NOMO-1 (cell line): ENCODE measurements at regions not wholly inside any gene's neighbourhood (a gene's known extent, or its start where the extent isn't known, plus 50 kb on each side); places are given as distances from the start of the nearest gene placed in this dataset.
"Not testable (repeated sequence)": the region's sequence is repeated elsewhere in the genome, so short reads cannot be mapped to it uniquely, and the experiment has no call there.

Experiments
- DNase-seq, 2 experiments: peaks; one replicate each; lab custom pipeline; 2025; ENCODE audit not compliant: unreplicated experiment in 2 of 2; lab: John Stamatoyannopoulos, UW

GRCh38 chr5:125422342-125422741, 675.9 kb upstream of the ZNF608 start:
- no peak for DNase-seq

GRCh38 chr5:125424402-125425141, 678.1 kb upstream of the ZNF608 start:
- no peak for DNase-seq

GRCh38 chr5:125429498-125429897, 683.1 kb upstream of the ZNF608 start:
- DNase-seq = no peak

GRCh38 chr5:125433457-125433856, 687.0 kb upstream of the ZNF608 start:
- DNase-seq = no peak

GRCh38 chr5:125439243-125439642, 692.8 kb upstream of the ZNF608 start:
- DNase-seq = no peak

GRCh38 chr5:125440905-125441304, 694.5 kb upstream of the ZNF608 start:
- DNase-seq = no peak

GRCh38 chr5:125446986-125447385, 700.5 kb upstream of the ZNF608 start:
- DNase-seq = no peak

- no peak for DNase-seq
Measured at GRCh38 chr5:125450771-125451170, 704.3 kb upstream of the ZNF608 start.

GRCh38 chr5:125451622-125452021, 705.2 kb upstream of the ZNF608 start:
- no peak for DNase-seq

GRCh38 chr5:125452991-125453390, 706.6 kb upstream of the ZNF608 start:
- DNase-seq = no peak

- DNase-seq = no peak
Measured at GRCh38 chr5:125455041-125455440, 708.6 kb upstream of the ZNF608 start.

- DNase-seq = not testable (repeated sequence)
Measured at GRCh38 chr5:125456005-125456404, 709.6 kb upstream of the ZNF608 start.

GRCh38 chr5:125457617-125458016, 711.2 kb upstream of the ZNF608 start:
- DNase-seq = no peak

- DNase-seq = not testable (repeated sequence)
Measured at GRCh38 chr5:125458949-125459348, 712.5 kb upstream of the ZNF608 start.

GRCh38 chr5:125461641-125462072, 715.2 kb upstream of the ZNF608 start:
- DNase-seq = peak in 1 of 2 experiments; percentile 3

- DNase-seq = no peak
Measured at GRCh38 chr5:125463466-125464092, 717.1 kb upstream of the ZNF608 start.

- no peak for DNase-seq
Measured at GRCh38 chr5:125464847-125465432, 718.5 kb upstream of the ZNF608 start.

GRCh38 chr5:125465703-125466102, 719.3 kb upstream of the ZNF608 start:
- no peak for DNase-seq

- no peak for DNase-seq
Measured at GRCh38 chr5:125467222-125467621, 720.8 kb upstream of the ZNF608 start.

GRCh38 chr5:125470280-125470902, 724.0 kb upstream of the ZNF608 start:
- DNase-seq = no peak

- no peak for DNase-seq
Measured at GRCh38 chr5:125476901-125477585, 730.6 kb upstream of the ZNF608 start.
